Stimulated activated CD4-positive, alpha-beta T cell treated with anti-CD3 and anti-CD28 coated beads, Interleukin-15, amount 100 ng/mL, for 48 hours (primary cell): ENCODE measurements at regions not wholly inside any gene's neighbourhood (a gene's known extent, or its start where the extent isn't known, plus 50 kb on each side); places are given as distances from the start of the nearest gene placed in this dataset.
"Not testable (repeated sequence)": the region's sequence is repeated elsewhere in the genome, so short reads cannot be mapped to it uniquely, and the experiment has no call there.

Experiments
- DNase-seq, 2 donors: peaks; one replicate each; pipeline ENCODE4 v3.0.0-alpha.2; 2020; ENCODE audit warnings: low read depth in 2 of 2

DNA sequence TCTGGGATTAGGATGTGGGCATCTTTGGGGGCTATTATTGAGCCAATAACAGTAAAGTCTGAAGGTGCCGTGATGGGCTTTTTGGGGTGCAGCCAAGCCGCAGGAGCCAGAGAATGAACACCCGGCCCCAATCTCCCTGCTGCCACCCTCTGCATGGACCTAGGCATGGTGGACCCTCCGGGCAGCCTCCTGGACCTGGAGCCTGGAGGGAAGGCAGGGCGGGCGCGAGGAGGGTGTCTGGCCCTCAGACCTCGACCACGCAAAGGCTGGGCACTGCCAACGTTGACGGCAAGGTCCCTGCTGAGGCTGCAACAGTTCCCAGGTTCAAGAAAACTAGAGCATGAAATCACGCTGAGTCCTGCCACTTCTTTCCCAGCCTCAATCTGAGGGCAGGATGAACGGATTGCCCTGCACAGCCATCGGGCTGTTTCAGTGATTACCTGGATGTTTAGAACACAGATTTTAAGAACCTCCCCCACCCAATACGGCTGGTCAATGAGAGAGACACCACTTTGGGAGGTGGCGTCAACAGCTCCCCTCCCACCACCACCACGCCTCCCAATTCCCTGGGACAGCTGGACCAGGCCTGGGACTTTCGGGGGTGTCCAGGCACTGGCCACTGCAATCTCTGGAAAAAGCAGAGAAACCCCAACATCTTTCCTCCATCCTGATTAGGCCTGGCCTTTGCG, 147.4 kb downstream of the NPIPB11 start:
- not testable (repeated sequence) for DNase-seq

DNA sequence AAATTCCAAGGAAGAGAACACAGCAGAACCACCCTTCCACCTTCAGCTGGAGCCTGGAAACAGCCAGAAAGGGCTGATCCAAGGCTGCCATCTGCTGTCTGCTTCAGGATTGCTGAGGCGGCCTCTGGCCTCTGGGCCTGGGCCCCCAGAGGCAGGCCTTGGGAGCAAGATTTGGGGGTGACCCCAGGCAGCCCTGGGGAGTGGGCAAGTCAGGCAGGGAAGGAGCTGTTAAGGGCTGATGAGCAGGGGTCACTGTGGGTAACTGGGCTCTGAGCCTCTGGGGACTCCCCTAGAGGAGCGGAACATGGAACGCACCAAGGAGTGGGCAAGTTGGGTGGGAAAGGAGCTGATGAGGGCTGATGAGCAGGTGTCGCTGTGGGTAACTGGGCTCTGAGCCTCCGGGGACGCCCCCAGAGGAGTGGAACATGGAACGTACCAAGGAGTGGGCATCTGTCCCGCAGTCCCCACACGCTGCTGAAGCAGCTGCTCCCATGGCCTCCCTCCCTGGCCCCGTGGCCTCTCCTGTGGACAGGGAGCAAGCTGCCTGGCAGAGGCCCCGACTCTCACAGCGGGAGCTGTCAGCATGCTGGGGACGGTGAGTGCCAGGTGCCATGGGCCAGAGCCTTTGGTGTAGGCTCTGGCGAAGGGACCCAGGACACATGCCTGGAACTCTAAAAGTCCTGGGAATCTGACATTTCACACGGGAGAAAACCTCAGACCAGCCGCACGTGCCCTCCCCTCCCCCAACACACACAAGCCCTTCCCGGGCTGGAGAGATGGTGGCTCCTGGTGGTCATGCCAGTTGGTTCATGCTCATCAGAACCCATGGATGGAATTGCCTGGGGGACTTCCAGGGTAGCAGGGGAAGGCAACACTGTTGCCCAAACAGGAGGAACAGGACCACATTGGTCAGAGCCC, 148.8 kb downstream of the NPIPB11 start:
- DNase-seq = not testable (repeated sequence)

DNA sequence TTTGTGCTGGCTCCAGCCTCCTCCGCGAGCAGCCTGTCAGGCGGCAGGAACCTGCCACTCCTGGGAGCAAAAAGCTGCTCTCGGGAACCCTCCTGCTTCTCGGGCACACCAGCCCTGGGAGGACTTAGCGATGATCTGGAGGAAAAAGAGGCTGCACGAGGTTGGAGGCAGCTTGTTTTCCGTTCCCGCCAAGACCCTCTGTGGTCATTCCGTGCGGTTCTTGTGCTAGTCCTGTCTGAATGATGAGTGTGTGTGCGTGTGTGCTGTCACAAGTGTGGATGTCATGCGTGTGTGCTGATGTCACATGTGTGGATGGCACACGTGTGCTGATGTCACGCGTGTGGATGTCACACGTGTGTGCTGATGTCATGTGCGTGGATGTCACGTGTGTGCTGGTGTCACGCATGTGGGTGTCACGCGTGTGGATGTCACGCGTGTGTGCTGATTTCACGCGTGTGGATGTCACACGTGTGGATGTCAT, 150.0 kb downstream of the NPIPB11 start:
- no peak for DNase-seq

DNA sequence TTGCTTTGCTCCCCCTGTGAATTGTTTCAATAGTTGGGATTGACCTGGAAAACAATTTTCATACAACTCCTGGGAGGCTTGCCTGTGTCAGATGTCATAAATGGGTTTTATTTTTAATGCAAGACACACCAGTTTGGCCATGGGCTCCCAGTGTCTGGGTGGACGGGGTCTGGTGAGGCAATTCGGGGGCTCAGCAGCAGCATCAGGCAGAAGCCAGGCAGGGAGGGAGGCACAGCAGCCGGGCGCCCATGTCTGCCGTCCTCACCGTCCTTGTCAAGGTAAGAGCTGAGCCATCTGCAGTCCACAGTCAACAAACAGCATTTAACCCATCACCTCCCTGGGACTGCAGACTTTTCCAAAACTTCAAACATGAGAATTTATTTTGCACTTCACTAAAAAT, 150.6 kb downstream of the NPIPB11 start:
- not testable (repeated sequence) for DNase-seq

DNA sequence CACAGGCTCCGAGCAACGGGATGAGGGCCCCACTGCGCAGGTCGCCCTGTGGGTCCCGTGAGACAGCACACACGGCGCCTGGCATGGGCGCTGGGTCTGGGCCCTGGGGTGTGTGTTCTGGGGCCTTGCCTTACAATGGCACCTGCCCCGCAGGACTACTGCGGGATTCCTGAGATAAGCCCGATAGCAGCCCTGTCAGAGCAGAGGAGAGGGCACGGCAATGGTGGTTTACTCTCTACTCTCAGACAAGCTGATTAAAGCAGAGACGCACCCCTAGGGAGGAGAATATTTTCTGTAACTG, 151.1 kb downstream of the NPIPB11 start:
- not testable (repeated sequence) for DNase-seq

DNA sequence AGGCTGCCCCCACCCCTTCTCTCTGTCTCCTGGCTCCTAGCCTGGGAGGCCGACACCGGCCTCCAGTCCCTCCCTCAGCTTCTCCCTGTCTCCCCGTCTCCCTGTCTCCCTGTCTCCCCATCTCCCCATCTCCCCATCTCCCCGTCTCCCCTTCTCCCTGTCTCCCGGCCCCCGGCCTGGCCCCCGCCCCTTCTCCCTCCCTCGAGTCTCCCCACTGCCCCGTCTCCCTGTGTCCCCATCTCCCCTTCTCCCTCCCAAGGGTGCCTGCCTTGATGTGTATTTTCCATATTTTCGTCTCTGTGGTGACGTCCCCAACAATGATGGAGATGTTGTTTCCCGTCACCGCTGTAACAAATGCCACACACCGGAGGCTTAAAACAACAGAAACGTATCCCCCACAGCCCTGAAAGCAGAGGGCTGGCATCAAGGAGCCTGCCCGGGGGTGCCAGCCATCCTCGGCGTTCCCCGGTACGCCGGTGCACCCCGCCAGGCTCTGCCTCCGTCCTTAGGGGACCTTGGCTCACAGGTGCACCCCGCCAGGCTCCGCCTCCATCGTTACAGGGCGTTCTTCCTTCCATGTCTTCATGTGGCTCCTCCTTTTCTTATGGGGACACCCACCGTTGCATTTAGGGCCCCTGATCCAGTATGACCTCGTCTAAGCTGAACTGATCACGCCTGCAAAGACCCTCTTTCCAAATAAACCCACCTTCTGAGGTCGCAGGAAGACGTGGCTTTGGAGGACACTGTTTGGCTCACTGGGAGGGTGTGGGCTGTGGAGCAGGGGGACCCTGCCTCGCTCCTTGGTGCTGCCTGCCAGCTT, 151.6 kb downstream of the NPIPB11 start:
- no peak for DNase-seq

DNA sequence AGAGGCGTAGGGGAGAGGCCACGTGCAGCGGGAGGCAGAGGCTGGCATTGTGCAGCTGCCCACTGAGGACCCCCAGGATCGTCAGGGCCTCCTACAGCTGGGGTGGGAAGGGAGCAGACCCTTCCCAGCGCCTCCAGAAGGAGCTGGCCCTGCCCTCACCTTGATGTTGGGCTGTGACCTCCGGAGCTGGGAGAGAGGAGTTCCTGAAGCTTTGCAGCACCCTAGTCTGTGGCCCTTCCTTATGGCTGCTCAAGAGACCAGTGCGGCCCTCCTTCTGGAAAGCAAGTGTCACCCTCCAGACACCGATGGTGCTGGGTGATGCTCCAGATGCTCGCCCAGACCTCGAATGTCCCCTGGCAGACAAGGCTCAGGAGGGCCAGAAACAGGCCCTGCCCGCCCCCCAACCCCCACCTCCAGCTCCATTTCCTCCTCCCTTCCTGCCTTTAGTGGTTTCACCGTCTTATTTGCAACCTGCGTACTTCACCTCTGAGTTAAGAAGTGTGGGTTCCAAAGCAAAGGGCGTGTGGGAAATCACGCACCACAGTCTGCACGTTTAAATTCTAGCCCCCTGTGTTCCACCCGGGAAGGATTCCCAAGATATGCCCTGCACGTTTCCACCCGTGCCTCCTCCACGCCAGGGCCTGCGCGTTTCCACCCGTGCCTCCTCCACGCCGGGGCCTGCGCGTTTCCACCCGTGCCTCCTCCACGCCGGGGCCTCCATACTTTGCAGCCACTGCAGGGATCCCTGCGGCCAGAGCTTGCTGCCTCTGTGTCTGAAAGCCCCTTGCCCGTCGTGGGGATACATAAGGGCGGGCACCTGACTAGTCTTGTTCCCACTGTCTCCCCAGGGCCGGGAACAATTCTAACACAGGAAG, 152.6 kb downstream of the NPIPB11 start:
- DNase-seq = not testable (repeated sequence)

DNA sequence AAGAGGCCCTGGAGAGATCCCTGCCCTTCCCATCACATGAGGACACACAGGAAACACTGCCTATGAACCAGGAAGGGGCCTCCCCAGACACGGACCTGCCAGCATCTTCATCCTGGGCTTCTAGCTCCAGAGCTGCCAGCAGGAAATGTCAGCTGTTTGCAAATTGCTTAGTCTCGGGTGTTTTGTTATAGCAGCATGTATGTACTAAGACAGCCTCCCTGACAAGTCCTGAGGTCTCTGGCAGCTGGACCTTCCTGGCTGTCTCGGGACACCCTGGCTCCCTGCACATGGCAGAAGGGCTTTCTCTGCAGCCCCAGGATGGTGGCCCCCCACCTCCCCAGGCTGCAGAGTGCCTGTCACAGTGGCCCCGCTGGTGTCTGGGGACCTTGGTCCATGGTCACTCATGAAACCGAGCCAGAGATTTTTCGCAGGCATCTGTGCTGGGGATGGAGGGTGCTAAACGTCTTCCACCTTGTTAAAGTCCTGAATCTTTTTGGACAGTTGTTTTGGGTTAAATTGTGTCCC, 153.4 kb downstream of the NPIPB11 start:
- DNase-seq = not testable (repeated sequence)

DNA sequence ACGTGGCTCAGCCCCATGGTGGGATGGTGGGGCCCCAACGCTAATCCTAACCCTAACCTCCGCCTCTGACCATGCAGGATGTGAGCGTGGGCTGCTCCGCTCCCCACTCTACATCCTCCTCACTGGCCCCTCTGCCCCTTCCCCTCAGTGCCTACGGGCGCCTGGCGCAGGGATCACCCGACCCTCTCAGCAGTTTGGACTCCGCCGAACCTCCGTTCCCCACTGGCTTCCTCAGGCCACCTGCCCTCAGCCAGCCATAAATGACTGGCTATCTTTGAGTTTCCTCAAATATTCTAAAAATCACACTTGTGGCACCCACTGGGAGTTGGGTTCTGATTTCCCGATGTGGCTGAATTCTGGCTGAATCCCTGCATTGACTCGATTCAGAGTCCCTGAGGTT, 154.2 kb downstream of the NPIPB11 start:
- DNase-seq = not testable (repeated sequence)

DNA sequence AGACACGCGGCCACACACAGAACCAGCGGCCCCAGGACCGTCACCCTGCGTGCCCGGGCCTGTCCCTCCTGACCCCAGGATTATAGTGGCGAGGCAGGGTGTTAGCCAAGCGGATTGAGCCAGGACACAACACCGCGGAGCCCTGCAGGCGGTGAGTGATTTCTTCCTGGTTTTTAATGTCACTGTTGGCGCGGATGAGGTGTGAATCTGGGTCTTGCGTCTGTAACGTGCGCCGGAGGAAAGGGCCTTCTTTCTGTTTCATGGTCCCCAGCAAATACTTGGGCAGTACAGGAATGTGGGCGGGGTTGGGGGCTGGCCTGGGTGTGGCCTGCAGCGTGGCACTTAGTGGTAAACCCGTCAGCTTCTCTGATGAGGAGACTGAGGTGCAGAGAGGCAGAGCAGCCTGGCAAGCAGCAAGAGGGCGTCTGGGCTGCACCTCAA, 154.9 kb downstream of the NPIPB11 start:
- not testable (repeated sequence) for DNase-seq

DNA sequence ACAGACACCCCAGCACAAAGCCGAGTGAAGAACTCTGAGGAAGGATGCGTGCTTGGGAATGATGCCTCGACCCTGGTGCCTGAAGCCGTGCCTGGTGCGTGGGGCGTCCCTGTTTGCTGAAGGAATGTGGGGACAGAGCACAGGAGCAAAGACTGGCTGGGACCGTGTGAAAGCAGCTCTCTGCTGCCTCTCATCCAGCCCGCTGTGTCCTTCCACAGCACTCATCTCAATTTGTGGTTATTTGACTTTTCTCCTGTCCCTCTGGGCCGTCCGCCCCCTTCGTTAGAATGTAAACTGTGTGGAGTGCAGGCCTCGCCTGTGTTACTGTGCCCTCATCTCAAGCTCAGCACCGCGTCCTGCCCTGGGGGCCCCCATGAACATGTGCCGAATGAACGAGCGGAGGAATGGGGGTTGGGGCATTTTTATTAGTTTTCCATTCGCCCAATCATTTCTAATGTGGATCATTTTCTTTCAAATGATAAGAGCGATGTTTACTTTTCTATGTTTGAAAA, 155.5 kb downstream of the NPIPB11 start:
- DNase-seq = not testable (repeated sequence)

DNA sequence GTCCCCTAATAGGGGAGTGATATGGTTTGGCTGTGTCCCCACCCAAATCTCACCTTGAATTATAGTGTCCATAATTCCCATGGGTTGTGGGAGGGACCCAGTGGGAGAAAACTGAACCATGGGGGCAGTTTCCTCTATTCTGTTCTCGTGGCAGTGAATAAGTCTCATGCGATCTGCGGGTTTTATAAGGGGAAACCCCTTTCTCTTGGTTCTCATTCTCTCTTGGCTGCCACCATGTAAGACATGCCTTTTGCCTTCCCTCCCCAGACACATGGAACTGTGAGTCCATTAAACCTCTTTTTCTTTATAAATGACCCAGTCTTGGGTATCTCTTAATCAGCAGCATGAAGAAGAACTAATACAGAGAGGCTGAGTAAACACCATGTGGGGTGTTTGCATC, 156.0 kb downstream of the NPIPB11 start:
- not testable (repeated sequence) for DNase-seq

DNA sequence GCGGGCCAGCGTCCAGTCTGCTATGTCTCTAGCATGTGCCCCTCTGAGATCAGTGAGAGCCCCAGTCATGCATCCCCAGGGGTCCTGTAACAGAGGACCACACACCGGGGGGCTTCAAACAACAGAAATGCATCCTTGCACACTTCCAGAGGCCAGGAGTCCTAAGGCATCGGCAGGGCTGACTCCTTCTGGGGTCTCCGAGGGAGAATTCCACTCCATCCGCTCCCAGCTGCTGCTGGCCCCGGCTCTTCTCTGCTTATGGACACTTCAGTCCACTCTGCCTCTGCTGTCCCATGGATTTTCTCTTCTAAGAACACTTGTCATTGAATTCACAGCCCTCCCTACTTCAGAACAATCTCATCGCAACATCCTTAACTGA, 157.6 kb downstream of the NPIPB11 start:
- DNase-seq = not testable (repeated sequence)

DNA sequence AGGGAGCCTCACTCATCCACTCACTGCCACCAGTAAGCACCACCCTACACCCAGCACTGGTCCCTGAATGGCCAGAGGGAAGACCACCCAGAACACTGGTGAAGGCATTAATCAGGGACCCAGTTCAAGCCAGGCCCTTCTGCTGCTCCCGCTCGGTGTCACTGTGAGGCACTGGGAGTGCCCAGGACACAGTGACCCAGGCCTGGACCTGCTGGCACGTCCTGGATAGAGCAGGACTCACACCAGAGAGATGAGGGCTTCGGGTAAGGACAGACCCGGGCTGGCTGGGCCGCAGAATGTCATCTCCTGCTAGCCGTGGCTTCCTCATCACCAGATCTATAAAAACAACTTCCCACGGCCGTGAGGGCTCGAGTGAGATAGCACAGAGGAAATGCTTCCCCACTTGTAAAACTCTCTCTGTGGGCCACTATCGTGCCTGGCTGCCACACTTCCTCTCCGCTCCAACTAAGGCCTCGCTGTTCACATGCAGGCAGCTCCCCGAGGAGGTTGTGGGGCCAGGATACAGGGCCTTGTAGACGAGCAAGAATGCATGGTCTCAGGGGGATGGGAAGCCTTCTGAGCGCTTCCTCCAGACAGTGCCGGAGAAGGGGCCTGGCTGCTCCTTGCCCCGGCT, 158.1 kb downstream of the NPIPB11 start:
- not testable (repeated sequence) for DNase-seq

DNA sequence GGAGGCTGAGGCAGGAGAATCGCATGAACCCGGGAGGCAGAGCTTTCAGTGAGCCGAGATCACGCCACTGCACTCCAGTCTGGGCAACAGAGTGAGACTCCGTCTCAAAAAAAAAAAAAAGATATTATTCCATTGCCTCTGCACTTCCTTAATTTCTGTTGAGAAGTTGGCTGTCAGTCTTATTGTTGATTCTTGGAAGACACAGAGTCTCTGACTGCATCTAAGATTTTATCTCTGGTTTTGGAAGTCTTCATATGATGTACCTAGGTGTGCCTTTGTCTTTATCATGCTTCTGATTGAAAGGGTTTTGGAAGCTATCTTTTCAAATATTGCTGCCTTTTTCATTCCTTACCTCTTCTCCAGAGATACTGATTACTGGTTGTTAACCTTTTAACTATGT, 160.4 kb downstream of the NPIPB11 start:
- not testable (repeated sequence) for DNase-seq

DNA sequence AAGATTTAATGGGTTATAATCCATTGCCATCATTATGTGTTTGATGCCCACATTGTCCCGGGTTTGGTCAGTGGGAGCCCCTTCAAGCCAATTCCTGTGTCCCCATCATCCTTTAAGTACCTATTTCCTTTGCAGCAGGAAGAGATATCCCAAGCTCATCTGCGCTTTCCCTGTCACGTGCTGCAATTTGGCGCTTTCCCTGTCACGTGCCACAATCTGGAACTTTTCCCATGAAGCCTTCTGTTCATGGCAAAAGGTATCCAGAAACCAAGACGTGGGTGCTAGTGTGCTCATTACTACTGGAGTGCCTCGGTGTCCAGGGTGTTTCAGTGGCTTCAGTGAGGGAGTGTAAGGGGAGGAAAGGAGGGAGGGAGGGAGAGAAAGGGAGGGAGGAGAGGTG, 168.5 kb downstream of the NPIPB11 start:
- DNase-seq = no peak

DNA sequence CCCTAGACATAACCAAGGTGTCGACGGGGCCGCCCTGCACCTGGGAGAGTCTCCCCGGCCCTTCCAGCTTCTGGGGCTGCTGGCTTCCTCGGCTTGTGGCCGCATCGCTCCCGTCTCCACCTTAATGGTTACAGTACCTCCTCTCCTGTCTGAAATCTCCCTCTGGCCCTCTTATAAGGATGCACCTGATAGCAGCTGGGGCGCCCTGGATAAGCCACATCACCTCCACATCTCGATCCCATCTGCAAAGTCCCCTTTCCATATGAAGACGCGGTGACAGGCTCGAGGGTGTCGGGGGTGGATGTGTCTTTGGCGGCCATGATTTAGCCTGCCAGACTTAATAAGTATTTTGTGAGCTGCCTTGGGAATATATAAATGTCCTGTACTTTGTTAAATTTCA, 169.0 kb downstream of the NPIPB11 start:
- DNase-seq = not testable (repeated sequence)

DNA sequence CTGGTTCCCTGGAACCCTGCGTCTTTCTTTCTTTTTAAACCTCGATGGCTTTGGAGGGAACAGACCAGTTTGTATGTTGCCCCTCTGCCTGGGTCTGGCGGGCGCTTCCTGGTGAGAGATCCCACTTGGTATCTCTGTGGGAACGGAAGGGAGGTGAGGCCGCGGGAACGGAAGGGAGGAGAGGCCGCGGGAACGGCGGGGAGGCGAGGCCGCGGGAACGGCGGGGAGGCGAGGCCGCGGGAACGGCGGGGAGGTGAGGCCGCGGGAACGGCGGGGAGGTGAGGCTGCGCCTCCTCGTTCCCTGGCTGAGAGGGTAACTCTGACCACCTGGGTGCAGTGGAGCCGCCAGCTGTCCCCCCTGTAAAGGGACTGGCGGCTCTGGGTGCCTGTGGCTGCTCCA, 169.5 kb downstream of the NPIPB11 start:
- not testable (repeated sequence) for DNase-seq

DNA sequence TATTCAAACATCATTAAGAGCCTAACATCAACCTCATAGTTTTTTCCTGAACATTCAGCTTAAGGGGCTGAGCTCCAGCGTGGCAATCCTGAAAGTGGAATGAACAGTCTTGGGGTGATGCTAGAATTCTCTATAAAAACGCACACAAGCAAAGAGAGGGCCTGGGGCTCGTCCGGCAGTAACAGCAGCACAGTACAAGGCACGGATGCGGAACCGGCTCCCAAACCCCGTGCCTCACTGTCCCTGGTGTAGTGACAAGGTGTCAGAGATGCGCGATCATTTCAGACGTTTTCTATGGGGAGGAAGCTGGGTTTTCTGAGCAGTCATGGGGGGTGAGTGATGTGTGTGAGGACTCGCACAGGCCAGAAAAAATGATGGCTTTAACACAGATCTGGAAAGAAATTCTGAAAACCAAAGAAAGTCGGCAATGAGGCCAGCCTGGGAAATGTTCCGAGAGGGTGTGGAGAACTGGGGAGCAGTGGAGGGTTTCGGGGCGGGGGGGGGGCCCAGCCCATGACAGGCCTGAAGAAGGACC, 170.6 kb downstream of the NPIPB11 start:
- not testable (repeated sequence) for DNase-seq
